ENCODE measurements at regions not wholly inside any gene's neighbourhood (a gene's known extent, or its start where the extent isn't known, plus 50 kb on each side); places are given as distances from the start of the nearest gene placed in this dataset.

GRCh38 chr1:78250201-78250600, 204.4 kb downstream of the GIPC2 start:
- Histone ChIP-seq H3K27me3 (no peaks in the 10 kb centered on the region), H3K4me1 (peaks cover 0 to 9% (median 0%) of the 10 kb centered on the region in 4 donors), H3K27ac (no peak overlapping the region), H3K9me3 (no peaks in the 10 kb centered on the region), H3K4me3 (no peak overlapping the region), H3K36me3 (no peaks in the 10 kb centered on the region)
- intact Hi-C loops (cut with DNase I; ENCODE audit: low total_unique reads) = no loop called here
- no peak for DNase-seq
- 50 to 71% (median 69%) methylated on average over 4 of the region's 4 CpGs for WGBS, 5 donors
- TF ChIP-seq EP300 (IDR thresholded peaks at IDR 0.05) = no peak

- Histone ChIP-seq H3K36me3 (no peaks in the 10 kb centered on the region), H3K27ac (no peak overlapping the region), H3K4me3 (no peak overlapping the region), H3K9me3 (peaks cover 0 to 7% (median 0%) of the 10 kb centered on the region in 4 donors), H3K4me1 (peaks cover 0 to 9% (median 0%) of the 10 kb centered on the region in 4 donors), H3K27me3 (no peaks in the 10 kb centered on the region)
- intact Hi-C loops (cut with DNase I; ENCODE audit: low total_unique reads) = no loop called here
- WGBS, 5 donors = 58 to 71% (median 61%) methylated on average over 3 of the region's 3 CpGs
- no peak for TF ChIP-seq POLR2AphosphoS5 (IDR thresholded peaks at IDR 0.05)
- no peak for TF ChIP-seq EP300 (IDR thresholded peaks at IDR 0.05)
- TF ChIP-seq CTCF (IDR thresholded peaks at IDR 0.05) = no peak
- DNase-seq = no peak
Measured at GRCh38 chr1:78254517-78254916, 208.8 kb downstream of the GIPC2 start.

- H3K4me3 ChIP-seq = no peak overlapping the region
- no peak for DNase-seq
- 53 to 84% (median 63%) methylated on average over 2 of the region's 2 CpGs for WGBS, 5 donors
- H3K9me3 ChIP-seq = peaks cover 0 to 7% (median 3%) of the 10 kb centered on the region in 4 donors
- no peak for TF ChIP-seq CTCF (IDR thresholded peaks at IDR 0.05)
- no peaks in the 10 kb centered on the region for H3K36me3 ChIP-seq
- H3K27ac ChIP-seq = no peak overlapping the region
- no peaks in the 10 kb centered on the region for H3K27me3 ChIP-seq
- intact Hi-C loops (cut with DNase I; ENCODE audit: low total_unique reads) = no loop called here
- peaks cover 0 to 9% (median 0%) of the 10 kb centered on the region in 4 donors for H3K4me1 ChIP-seq
Measured at GRCh38 chr1:78255383-78255782, 209.6 kb downstream of the GIPC2 start.

GRCh38 chr1:78255846-78256245, 210.1 kb downstream of the GIPC2 start:
- no peak overlapping the region for H3K27ac ChIP-seq
- H3K4me3 ChIP-seq = no peak overlapping the region
- intact Hi-C loops (cut with DNase I; ENCODE audit: low total_unique reads) = no loop called here
- H3K4me1 ChIP-seq = peaks cover 0 to 5% (median 0%) of the 10 kb centered on the region in 4 donors
- TF ChIP-seq CTCF (IDR thresholded peaks at IDR 0.05) (no peak), POLR2AphosphoS5 (IDR thresholded peaks at IDR 0.05) (no peak), POLR2A (IDR thresholded peaks at IDR 0.05) (no peak), EP300 (IDR thresholded peaks at IDR 0.05) (no peak)
- peaks cover 0 to 8% (median 3%) of the 10 kb centered on the region in 4 donors for H3K9me3 ChIP-seq
- WGBS, 5 donors = 56 to 74% (median 60%) methylated on average over 1 of the region's 1 CpG
- no peaks in the 10 kb centered on the region for H3K36me3 ChIP-seq
- DNase-seq = no peak
- no peaks in the 10 kb centered on the region for H3K27me3 ChIP-seq

- Histone ChIP-seq H3K27me3 (no peaks in the 10 kb centered on the region), H3K27ac (no peak overlapping the region), H3K4me3 (no peak overlapping the region), H3K36me3 (no peaks in the 10 kb centered on the region), H3K4me1 (no peaks in the 10 kb centered on the region), H3K9me3 (peaks cover 0 to 10% (median 4%) of the 10 kb centered on the region in 4 donors)
- TF ChIP-seq POLR2A (IDR thresholded peaks at IDR 0.05) (no peak), EP300 (IDR thresholded peaks at IDR 0.05) (no peak), CTCF (IDR thresholded peaks at IDR 0.05) (no peak), POLR2AphosphoS5 (IDR thresholded peaks at IDR 0.05) (no peak)
- intact Hi-C loops (cut with DNase I; ENCODE audit: low total_unique reads) = no loop called here
- WGBS, 5 donors = 40 to 73% (median 43%) methylated on average over 1 to 2 of the region's 2 CpGs
- no peak for DNase-seq
Measured at GRCh38 chr1:78263459-78263858, 217.7 kb downstream of the GIPC2 start.
